C4-2B (cell line): ENCODE measurements at regions not wholly inside any gene's neighbourhood (a gene's known extent, or its start where the extent isn't known, plus 50 kb on each side); places are given as distances from the start of the nearest gene placed in this dataset.

Experiments used
- H3K27ac ChIP-seq: fragments of 450-650 bp; 2 replicates; pipeline ENCODE4 v1.5.1; 2017
- ZFX ChIP-seq: fragments of 450-650 bp; IDR thresholded peaks from 2 replicates; pipeline ENCODE4 v1.6.1; 2017
- TF ChIP-seq, protein P1 (sequence below): fragments of 450-650 bp; conservative IDR thresholded peaks from 2 replicates; pipeline ENCODE4 v1.5.1; 2017; ENCODE audit warnings: mild to moderate bottlenecking

DNA sequence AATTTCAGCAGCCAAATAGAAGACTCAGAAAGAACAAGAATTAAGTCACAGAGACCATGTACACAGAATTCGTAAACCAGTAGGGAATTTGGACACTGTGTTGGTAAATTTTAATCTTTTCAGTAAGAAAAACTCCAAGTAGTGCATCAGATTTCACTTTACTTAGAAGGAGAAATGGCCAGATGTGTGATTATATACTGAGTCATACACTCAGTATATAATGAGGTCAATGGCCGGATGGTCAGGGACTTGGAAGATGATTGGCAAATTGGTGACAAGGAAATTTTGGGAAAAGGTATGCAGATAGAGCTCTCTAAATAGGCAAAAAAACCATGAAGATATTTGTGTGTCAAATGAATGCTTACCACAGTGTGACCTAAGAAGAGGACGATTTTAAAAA lies 399.8 kb upstream of the LRRC7 start:
- no peak overlapping the region for H3K27ac ChIP-seq
- TF ChIP-seq, protein P1, sequence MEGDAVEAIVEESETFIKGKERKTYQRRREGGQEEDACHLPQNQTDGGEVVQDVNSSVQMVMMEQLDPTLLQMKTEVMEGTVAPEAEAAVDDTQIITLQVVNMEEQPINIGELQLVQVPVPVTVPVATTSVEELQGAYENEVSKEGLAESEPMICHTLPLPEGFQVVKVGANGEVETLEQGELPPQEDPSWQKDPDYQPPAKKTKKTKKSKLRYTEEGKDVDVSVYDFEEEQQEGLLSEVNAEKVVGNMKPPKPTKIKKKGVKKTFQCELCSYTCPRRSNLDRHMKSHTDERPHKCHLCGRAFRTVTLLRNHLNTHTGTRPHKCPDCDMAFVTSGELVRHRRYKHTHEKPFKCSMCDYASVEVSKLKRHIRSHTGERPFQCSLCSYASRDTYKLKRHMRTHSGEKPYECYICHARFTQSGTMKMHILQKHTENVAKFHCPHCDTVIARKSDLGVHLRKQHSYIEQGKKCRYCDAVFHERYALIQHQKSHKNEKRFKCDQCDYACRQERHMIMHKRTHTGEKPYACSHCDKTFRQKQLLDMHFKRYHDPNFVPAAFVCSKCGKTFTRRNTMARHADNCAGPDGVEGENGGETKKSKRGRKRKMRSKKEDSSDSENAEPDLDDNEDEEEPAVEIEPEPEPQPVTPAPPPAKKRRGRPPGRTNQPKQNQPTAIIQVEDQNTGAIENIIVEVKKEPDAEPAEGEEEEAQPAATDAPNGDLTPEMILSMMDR = no peak
- no peak for TF ChIP-seq ZFX

DNA sequence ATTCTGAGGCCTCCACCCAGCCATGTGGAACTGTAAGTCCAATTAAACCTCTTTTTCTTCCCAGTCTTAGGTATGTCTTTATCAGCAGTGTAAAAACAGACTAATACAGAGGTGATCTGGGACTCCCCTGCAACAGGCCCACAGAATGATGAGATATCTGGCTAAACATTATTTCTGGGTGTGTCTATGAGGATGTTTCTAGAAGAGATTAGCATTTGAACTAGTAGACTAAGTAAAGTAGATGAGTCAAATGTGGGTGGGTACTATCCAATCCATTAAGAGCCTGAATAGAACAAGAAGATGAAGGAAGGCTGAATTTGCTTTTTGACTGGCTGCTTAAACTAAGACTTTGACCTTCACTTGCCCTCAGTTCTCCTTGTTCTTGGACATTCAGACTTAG lies 396.5 kb upstream of the LRRC7 start:
- TF ChIP-seq ZFX = no peak
- TF ChIP-seq, protein P1 = no peak
- no peak overlapping the region for H3K27ac ChIP-seq

DNA sequence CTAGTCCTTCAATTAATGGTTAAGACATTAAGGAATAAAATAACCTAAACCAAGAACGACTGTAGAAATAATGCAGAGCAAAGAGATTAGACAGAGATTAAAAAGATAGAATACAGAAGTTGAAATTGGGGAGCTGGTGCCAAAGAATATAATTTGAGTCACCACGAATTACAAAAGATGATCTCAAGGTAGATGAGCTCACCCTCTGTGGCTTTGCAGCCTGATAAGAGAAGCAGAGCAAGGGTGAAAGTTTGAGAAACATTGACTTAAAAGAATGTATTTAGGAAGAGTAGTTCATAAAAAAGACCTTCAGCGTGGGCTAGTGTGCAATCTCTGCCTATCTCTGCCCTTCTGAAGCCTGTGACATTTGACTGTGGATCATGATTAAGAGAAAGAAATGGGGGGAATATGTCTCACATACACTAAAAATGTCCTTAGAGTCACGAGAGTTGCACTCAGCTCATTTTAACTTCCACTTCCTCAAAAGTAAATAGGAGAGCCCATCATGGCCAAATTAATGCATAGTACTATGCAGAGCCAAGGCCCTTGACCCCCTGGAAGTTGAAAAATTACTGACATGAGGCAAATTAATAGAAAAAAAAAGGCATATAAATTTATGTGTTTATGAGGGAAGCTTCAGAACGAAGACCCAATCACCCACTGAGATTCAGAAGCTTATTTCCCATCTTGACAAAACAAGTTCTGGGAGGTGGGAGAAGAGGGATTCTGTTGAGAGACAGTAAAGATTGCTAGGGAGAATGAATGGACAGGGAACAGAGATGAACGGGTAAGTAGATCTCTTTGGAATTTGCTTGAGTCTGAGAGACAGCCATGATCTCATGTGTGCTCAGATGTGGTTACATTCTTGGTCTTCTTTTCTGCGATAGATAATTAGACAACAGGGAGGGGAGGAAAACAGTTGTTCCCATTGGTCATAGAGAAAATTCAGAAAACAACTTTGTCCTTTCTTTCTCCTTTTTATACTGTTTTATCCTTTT lies 395.4 kb upstream of the LRRC7 start:
- TF ChIP-seq, protein P1 = no peak
- no peak for TF ChIP-seq ZFX
- H3K27ac ChIP-seq = no peak overlapping the region

DNA sequence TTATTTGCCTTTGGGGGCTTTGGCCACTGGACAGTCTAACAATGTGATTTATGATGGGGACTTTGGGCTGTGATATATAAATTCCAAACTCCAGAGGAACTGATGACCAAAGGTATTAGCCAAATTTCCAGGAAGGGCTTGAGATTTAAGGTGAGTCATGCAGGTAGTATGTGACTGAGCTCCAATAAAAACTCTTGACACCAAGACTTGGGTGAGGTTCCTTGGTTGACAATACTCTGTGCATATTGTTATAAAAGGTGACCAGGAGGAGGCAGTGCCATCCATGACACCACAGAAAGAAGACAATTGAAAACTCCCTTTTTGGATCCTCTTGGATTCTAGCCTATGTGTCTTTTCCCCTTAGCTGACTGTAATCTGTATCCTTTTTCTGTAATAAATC lies 392.7 kb upstream of the LRRC7 start:
- TF ChIP-seq, protein P1 = peak; percentile 23
- TF ChIP-seq ZFX = no peak
- H3K27ac ChIP-seq = no peak overlapping the region

DNA sequence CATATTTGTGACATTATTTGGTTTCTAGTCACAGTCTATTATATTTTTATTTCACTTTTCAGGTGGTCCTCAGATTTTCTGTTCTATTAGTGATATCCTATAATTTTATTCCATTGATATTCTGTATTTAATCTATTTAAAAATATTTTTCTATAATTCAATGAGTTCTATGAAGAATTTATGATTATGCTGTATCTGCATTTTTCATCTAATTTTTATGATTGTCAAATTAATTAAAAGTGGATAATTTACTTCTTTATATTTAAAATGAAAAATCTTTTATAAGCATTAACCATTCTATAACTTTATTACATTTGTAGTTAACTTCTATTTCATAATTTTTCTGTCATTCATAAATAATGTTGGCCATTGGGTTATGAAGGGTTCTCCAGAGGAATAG lies 387.4 kb upstream of the LRRC7 start:
- TF ChIP-seq, protein P1 = no peak
- no peak for TF ChIP-seq ZFX
- H3K27ac ChIP-seq = no peak overlapping the region

DNA sequence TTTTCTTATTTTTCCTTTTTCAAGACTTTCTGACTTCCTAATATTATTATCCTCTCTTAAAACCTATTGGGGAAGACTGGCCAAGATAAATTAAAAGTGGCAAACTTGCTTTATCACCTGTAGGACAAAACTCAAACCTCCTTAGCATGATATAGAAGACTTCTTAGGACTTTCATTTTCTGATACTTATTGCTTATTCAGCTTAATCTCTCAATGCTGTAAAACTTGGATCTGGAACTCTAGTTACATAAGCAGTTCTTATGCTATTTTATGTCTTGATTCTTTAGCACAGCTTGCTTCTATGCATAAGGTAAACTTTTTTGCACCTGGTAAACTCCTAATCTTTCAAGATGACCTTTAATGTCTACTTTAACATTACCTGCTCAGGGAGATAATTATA lies 382.3 kb upstream of the LRRC7 start:
- H3K27ac ChIP-seq = no peak overlapping the region
- no peak for TF ChIP-seq ZFX
- TF ChIP-seq, protein P1 = no peak

DNA sequence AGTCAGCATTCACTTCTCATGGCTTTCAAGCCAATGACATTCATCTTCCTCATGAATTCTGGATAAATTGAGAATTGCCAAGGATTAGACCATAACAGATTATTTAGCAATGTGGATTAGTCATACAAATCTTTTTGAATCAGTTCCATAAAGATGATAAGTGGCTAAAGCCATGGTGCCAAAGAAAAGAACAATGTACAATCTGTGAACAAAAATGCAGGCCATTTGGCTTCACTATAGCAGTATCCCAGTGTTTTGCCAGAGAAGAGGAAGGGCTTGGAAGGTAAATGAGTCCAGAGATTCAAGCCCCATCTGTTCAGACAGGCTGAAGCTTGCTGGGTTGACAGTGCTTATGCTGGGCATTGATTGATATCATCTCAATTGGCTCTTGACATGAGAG lies 376.4 kb upstream of the LRRC7 start:
- H3K27ac ChIP-seq = no peak overlapping the region
- TF ChIP-seq ZFX = no peak
- TF ChIP-seq, protein P1 = no peak
